HK-2 (cell line): ENCODE measurements at regions not wholly inside any gene's neighbourhood (a gene's known extent, or its start where the extent isn't known, plus 50 kb on each side); places are given as distances from the start of the nearest gene placed in this dataset.
A peak's percentile ranks its signal among the peaks of the same experiment; 100 is the strongest.

Source experiments
- DNase-seq: peaks from one replicate; pipeline ENCODE4 v3.0.0-alpha.2; 2018; ENCODE audit not compliant: unreplicated experiment

GRCh38 chr3:117887031-117887430 lies 1147.6 kb downstream of the IGSF11 start:
- DNase-seq: no peak

- DNase-seq: peak; percentile 6
These were observed 1146.7 kb downstream of the IGSF11 start for GRCh38 chr3:117887901-117888300.

GRCh38 chr3:117892431-117892841 lies 1142.2 kb downstream of the IGSF11 start:
- peak; percentile 18 for DNase-seq

- no peak for DNase-seq
These were observed 1141.6 kb downstream of the IGSF11 start for GRCh38 chr3:117893001-117893400.

GRCh38 chr3:117893638-117894037 lies 1141.0 kb downstream of the IGSF11 start:
- no peak for DNase-seq

- no peak for DNase-seq
These were observed 1135.7 kb downstream of the IGSF11 start for GRCh38 chr3:117898722-117899522.

- DNase-seq: no peak
These were observed 1131.4 kb downstream of the IGSF11 start for GRCh38 chr3:117903226-117903625.

GRCh38 chr3:117910820-117911521 lies 1123.7 kb downstream of the IGSF11 start:
- DNase-seq: no peak

- no peak for DNase-seq
These were observed 1122.3 kb downstream of the IGSF11 start for GRCh38 chr3:117912352-117912751.

- DNase-seq: no peak
These were observed 1120.0 kb downstream of the IGSF11 start for GRCh38 chr3:117914540-117915100.

GRCh38 chr3:117916839-117917238 lies 1117.8 kb downstream of the IGSF11 start:
- no peak for DNase-seq

- DNase-seq: no peak
These were observed 1115.0 kb downstream of the IGSF11 start for GRCh38 chr3:117919621-117920020.

- DNase-seq: no peak
These were observed 1114.3 kb downstream of the IGSF11 start for GRCh38 chr3:117920253-117920898.

- no peak for DNase-seq
These were observed 1113.2 kb downstream of the IGSF11 start for GRCh38 chr3:117921411-117921810.

GRCh38 chr3:117922039-117922438 lies 1112.6 kb downstream of the IGSF11 start:
- DNase-seq: no peak

- no peak for DNase-seq
These were observed 1107.8 kb downstream of the IGSF11 start for GRCh38 chr3:117926819-117927218.

- no peak for DNase-seq
These were observed 1106.8 kb downstream of the IGSF11 start for GRCh38 chr3:117927825-117928224.

- no peak for DNase-seq
These were observed 1105.8 kb downstream of the IGSF11 start for GRCh38 chr3:117928836-117929235.

- DNase-seq: no peak
These were observed 1102.2 kb downstream of the IGSF11 start for GRCh38 chr3:117932441-117932840.

GRCh38 chr3:117936159-117936558 lies 1098.5 kb downstream of the IGSF11 start:
- no peak for DNase-seq

GRCh38 chr3:117938974-117939373 lies 1095.7 kb downstream of the IGSF11 start:
- no peak for DNase-seq

- no peak for DNase-seq
These were observed 1095.1 kb downstream of the IGSF11 start for GRCh38 chr3:117939425-117940027.
